GM19468 (cell line): ENCODE measurements at regions not wholly inside any gene's neighbourhood (a gene's known extent, or its start where the extent isn't known, plus 50 kb on each side); places are given as distances from the start of the nearest gene placed in this dataset.
"Not testable (repeated sequence)": the region's sequence is repeated elsewhere in the genome, so short reads cannot be mapped to it uniquely, and the experiment has no call there.

ENCODE experiments used
- ATAC-seq: cut with Tn5 transposase; IDR thresholded peaks from one replicate; pipeline ENCODE4 v1.9.1; 2021; ENCODE audit warnings: mild to moderate bottlenecking, moderate library complexity, moderate number of reproducible peaks; ENCODE audit not compliant: unreplicated experiment; ENCODE audit errors: extremely low read depth

DNA sequence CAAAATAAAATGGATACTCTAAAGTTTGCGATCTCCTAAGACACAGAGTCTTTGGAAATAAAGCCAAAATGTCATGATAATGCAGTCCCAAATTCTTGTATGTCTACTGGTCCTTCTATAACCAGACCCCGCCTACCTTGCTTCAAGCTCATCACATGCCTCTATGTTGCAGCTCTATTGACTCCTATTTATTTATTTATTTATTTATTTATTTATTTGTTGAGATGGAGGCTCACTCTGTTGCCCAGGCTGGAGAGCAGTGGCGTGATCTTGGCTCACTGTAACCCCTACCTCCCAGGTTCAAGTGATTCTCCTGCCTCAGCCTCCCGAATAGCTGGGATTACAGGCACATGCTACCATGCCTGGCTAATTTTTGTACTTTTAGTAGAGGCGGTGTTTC lies 398.7 kb upstream of the SOX5 start:
- ATAC-seq = not testable (repeated sequence)

DNA sequence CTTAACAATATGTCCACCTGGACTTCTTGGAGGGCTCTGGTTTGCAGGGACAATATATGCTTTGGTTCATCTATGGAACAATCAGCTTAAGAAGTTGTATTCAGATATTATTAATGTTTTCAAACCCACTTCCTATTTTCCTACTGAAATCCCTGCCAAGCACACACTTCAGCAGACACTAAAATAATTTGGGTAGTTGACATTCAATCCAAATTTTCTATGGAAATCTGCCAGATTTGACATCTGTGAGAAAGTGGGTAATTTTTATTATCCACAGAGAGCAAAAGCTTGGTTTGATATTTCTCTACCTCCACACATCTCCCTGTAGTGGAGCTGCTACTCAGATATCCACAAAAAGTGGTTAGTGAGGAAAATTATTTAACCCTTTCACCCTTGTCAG lies 378.8 kb upstream of the SOX5 start:
- ATAC-seq = no peak

DNA sequence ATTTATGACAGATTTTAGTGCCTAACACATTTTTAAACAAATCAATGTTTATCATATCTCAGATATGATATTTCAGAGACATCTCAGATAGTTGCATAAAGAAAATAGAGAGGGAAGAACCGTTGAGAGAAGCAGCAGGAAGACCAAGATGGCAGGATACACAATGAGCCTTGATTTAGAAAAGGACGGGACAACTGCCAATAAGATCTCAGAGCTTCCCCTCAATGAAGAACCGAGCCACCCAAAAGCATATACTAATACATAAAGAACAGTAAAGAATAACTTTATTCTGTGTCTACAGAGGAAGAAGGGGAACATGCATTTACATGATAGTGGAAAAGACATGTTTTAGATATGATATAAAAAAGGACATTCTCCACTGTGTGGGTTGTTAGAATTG lies 375.9 kb upstream of the SOX5 start:
- no peak for ATAC-seq

DNA sequence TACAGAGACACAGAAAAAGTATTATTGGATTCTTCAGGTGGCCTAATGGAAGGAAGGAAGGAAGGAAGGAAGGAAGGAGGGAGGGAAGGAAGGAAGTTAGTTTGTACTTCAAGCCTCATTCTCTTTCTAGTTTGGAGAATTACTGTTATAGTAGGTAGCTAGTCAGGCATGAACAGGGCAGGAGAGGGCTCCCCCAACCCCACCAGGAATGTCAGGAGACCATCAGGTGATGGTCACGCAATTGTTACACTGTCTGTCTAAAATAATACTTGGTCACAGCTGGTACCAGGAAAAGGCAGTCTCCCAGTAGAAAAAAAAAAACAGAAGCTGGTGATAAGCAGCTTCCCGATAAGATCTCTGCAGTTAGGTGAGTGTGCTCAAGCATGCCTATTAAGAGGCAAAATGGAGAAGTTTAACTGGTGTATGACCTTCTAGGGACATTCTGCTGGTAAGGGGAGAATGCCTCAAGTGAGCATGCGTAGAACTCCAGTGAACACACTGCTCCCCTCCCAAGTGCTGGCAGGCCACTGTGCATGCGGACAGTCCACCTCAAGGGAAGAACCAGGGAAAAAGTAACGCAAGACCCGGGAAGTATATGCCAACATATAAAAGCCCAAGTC lies 358.4 kb upstream of the SOX5 start:
- no peak for ATAC-seq

DNA sequence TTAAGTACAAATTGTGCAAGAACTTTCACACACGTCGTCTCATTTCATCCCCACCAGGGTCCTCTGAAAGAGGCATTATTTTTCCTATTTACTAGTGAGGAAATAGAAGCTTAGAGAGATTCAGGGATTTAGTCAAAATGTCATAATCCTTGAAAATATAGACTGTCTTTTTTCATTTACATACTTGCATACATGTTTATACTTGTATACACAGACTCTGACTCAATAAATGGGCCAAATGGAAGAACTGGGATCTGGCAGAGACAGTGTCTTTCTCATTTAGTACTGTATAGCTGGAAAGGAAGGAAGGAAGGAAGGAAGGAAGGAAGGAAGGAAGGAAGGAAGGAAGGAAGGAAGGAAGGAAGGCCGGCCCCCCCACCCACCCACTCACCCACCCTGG lies 357.7 kb upstream of the SOX5 start:
- no peak for ATAC-seq

DNA sequence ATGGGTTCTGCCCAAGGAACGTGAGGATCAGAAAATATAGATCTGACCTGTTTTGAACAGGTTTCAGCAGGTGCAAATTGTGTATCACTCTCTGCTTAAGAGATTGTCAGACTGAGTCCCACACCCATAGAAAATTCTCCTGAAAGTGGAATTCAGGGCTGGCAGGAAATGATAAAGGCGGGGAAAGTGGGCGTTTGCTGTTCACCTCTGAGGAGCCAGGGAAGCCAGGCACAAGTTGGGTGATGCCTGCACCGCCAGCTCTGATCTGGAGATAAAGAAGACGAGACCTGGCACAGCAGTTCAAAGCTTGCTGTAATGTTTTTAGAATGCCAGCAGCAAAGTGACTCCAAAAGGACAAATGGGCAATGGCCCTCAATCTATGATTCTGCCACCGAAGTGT lies 356.5 kb upstream of the SOX5 start:
- no peak for ATAC-seq

DNA sequence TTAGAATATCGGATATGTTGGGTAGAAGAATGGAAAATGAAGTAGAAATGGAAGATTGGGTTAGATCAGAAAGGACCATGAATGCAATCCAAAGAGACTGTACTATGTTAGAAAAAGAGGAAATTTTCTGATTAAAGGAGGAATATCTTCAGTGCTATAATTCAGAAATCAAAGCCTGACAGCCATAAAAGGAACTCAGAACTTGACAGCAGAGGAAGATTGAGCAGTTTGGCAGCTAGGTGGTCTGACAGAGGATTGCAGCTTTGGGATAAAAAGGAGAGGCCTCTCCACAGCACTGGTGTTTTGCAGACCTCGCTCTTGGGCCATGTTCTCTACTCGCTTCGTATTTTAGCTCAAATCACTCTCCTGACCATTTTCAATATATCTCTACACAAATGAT lies 354.8 kb upstream of the SOX5 start:
- ATAC-seq = no peak

DNA sequence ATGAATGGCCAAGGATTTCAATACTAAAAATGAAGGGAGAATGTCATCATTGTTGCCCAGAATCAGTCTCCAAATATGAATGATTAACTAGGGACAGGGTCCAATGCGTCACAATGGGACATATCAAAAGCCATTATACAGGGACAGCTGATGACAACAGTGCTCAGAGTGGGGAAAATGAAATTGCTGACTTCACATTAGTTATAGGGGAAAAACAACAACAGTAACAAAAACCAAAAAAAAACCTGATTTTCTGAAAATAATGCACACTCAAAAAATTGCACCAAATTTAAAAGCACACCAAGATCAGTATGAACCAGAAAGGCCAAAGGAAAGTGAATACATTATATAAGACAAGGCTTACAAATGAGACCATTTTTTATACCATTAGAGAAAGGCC lies 353.2 kb upstream of the SOX5 start:
- no peak for ATAC-seq

DNA sequence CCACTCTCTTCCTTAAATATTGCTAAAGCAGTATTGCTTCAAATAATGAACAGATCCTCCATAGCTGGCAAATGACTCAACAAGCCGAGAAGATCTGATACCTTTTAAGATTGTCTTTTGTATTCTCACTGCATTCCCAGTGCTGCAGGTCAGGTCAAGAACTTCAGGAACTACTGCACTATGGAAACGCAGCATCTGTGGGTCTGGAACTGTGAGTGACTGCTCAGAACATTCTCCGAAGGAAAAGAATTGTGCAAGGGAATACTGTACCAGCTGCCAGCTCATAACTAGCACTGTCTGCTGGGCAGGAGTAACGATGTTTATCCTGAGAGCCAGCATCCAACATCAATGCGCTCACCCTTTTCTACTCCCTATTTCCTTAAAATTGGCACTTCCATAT lies 348.0 kb upstream of the SOX5 start:
- ATAC-seq = no peak

DNA sequence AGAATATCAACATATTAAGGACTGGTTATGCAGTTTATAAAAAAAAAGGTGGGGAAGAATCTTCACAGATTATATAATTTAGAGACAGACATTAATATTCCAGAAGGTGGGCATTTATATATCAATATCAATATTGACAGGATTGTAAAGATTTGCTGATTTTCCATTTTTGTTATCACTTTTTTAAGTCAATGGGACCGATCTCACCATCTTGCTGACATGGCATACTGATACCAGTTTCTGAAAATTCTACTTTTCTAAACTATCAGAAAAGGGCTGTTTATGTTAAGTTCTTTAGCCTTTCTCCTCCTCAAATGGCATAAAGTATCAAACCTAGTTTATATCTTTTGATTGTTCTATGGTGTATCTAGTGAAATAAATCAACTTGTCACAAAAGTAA lies 344.1 kb upstream of the SOX5 start:
- ATAC-seq = no peak

DNA sequence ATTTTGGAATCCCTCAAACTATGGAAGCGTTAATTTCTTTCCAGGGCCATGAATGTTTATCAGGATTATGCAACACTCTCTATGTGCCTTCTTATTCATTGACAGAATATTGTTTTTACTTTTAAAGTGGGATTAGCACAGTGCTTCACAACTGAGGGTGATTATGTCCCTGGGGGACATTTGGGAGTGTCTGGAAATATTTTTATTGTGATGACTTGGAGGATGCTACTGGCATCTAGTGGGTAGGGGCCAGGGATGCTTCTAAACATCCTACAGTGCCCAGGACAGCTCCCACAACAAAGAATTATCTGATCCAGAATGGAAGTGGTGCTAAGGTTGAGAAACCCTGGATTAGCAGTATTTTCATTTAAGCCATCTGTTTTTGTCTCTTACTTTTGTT lies 338.5 kb upstream of the SOX5 start:
- ATAC-seq = no peak

DNA sequence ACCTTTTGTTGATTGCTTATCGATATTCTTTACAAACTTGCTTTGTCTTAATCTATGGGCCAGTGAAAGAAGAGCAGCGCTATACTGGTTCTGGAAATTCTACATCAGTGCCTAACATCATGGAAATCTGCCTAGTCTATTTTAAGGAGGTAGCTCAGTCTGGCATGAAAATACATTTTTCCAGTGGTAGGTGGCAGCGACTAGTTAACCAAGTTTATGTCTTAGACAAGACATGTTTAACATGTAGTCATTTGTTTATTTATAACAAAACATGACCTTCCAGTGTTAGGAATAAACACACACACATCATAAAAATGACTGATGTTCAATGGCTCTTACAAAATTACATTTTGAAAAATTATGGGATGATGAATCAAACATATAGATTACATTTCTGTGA lies 336.0 kb upstream of the SOX5 start:
- ATAC-seq = no peak

DNA sequence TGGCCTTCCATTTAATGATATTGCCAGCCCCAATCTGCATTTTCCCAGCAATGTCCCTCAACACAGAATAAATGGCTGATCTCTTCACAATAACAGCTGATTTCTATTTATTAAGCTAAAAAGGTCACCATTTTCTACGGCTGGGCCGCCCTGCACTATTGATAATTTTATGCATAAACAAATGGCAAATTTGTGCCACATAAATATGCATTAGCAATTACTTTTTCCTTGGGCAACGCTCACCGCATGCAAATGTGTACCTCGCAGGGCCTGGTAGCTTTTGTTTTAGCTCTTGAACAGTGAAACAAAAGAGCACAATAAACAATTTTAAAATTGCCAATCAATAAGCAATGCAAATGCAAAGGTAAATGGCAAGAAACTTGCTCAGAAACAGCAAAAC lies 331.9 kb upstream of the SOX5 start:
- ATAC-seq = no peak

DNA sequence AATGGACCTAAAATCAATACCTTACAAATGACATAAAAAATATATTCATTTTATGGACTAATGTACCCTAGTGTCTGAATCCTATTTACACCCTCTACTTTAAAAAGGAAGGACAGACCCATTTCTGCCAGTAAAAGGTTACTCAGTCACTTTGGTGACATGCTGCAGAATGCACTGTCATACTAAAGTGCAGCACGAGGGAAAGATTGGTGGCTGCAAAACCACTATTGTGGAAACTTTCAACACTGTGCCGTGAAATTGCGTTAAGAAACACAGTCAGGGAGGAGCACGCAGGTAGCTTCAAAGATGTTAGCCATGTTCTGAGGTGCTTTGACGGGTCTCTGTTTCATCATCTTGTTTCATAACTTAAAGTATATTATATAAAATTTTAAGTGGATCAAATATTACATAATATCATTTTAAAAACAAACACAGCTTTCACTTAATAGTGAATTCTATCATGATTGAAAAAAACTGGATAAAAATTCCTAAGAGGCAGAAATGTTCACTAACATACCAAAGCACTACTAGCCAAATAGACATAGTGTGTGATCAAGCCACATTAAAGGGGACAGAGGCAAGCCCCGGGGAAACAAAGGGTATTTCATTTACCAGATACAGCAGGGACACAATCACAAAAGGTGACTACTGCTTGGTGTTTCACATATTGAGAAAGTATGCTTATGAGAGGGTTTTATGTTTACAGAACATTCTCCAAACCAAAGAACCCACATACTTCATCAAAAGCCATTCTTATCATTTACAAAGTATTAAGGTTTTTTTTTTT lies 330.8 kb upstream of the SOX5 start:
- no peak for ATAC-seq

DNA sequence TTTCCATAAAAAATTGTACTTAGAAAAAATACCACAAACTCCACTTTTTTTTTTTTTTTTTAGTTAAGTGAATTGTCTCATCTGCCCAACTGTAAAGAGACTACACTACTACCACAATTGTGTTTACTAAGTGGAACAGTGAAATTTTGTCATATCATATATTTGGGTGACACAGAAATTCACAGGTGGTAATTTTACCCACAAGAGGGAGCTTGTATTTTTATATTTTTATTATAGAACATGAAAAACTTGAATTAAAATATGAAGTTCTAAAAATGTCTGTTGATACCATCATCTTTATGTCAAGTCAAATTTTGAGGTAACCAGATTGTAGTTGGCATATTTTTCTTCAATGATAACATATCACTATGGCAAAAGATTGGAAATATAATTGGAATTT lies 329.4 kb upstream of the SOX5 start:
- no peak for ATAC-seq

DNA sequence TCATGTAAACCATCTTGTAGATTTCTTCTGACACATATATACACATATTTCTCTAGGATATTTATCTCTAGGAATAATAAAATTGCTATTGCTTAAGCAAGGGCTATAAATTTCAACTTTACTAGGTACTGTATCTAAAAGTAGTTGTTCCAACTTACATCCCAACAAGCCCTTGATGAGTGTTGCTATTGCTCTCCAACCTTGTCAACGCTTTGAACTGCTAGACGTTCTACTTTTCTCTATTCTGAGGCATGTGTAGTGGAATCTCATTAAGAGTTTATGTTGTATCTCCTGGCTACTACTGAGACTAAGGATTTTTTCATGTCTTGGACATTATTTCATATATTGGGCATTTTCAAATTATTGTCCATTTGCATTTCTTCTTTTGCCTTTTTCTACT lies 321.5 kb upstream of the SOX5 start:
- no peak for ATAC-seq

DNA sequence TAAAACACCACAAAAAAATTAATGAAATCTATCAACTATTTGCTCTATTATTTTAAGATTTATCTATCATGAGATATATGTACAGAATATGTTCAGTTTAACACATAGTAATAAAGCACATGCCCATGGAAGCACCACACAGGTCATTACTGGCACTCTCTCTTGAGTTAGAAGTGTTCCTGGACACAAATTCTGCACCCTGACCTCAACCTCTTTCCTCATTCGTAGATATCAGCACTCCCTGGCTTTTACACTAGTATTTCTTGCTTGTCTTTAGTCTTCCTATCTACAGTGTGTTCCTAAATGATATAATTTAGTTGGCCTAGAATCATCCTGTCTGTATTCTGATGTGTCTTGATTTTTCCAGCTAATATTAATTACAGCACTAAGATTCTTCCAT lies 321.0 kb upstream of the SOX5 start:
- no peak for ATAC-seq

DNA sequence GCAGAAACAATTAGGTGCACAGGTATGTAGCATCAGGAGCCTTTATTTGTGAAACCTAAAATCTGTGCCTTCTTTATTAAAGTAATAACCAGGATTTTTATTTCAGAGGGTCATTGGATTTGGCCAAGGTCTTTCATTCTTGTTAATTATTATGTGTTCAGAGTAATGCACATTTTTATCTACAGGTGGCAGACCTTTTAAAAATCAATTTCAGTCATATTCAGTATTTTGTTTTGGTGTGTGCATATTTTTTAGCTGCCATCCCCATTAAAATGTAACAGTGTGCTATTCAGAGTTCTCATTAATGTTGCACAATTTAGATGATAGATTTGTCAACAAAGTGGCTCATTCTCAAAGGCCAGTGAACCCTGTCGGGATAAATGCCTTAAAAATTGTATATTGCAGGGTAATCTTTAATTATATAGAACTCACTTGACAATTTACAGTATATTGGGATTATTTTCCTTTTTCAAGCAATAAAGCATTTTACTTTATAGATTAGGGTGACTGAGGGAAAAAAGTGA lies 319.3 kb upstream of the SOX5 start:
- no peak for ATAC-seq

DNA sequence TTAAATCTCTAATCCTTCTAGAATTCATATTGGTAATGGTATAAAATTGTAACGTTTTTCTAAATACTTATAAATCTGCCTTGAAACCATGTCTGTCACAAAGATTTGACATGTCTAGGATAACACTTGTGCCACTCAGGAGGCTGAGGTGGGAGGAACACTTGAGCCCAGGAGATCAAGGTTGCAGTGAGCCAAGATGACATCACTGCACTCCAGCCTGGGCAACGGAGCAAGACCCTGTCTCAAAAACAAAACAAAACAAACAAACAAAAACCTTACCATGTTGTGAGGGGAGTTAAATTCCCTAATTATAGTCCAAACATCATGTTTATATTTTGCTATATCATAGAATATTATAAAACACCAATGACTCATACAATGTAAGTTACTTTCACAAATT lies 317.5 kb upstream of the SOX5 start:
- ATAC-seq = no peak

DNA sequence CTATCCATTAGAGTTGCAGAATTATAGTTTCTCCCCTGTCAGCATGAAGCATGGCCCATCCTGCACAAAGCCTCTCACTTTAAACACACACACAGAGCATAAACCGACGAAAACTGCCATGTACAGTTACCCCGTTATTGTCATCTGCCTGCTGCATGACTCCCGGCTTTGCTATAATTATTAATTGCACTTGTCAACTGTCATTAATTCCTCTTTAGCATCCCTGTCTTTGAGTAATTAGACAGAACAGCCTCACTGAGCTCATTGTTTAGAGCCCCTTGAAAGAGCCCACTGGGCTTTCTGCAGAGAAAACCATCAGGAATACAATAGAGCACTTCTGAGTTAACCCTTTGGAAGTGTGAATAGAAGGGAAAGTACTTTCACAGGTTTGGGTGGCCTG lies 307.2 kb upstream of the SOX5 start:
- no peak for ATAC-seq

DNA sequence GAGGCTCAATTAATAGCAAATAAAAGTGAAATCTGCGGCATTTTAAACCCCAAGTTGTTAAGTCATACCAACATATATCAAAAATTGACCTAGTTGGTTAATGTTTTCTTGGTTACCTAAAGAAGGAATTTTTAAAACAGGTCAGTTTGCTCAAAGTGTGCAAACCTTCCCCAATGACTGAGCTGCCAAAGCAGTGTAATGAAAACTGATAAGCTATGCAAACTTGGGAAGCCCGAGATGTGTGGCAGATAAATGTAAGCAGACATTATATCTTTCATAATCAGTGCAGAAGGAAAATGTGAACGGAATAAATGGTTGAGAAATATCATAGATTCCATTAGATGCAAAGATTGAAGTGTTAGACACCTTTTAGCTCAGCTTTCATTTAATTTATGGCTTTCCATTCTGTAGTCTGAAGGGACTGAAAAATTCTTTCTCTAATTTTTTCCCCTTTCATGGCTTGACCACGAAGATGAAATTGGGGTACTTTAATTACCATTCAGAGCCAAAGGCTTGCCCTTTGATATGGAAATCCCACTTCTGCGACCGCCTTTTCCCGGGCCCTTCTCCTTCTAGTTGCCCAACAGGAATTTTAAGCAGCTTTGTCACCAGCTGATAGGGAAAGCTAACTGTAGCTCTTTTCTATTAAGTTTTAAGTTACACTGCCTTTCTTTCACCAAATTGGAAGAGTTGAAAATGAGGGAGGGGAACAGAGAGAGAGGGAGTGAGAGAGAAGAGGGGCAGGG lies 306.6 kb upstream of the SOX5 start:
- ATAC-seq = no peak
